NOMO-1 (cell line): ENCODE measurements at regions not wholly inside any gene's neighbourhood (a gene's known extent, or its start where the extent isn't known, plus 50 kb on each side); places are given as distances from the start of the nearest gene placed in this dataset.

Experiments used
- DNase-seq, 2 experiments: peaks; one replicate each; lab custom pipeline; 2025; ENCODE audit not compliant: unreplicated experiment in 2 of 2; lab: John Stamatoyannopoulos, UW

DNA sequence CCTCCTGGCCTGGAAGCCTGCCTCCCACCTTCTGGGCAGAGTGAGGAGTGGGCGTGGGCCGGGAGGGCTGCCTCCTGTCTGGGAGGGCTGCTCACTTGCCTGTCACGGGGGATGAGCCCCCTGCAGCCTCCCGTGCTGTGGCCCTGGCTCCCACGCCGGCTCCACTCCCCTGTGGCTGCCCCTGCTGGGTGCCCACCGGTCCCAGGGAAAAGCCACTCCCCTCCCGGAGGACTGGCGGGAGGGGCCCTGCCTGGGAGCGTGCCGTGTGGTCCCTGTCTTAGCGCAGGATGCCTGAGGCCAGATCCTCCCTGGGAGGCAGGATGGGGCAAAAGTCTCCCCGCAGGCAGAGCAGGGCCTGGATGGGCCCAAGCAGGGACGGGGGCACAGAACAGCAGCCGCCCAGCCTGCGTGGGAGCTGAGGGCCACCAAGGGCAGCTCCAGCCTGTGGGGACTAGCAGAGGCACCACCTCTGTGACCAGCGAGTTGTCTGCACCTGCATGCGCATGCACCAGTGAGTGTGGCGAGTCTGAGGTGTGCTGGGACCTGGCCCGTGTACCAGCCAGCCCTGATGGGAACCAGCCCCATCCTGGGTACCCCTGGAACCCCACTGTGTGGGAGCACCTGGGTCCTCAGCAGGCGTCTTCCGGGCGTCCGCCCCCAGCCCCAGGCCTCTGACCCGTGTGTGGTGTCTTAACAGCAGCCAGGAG, 339.9 kb downstream of the SEC14L1 start:
- DNase-seq: no peak

DNA sequence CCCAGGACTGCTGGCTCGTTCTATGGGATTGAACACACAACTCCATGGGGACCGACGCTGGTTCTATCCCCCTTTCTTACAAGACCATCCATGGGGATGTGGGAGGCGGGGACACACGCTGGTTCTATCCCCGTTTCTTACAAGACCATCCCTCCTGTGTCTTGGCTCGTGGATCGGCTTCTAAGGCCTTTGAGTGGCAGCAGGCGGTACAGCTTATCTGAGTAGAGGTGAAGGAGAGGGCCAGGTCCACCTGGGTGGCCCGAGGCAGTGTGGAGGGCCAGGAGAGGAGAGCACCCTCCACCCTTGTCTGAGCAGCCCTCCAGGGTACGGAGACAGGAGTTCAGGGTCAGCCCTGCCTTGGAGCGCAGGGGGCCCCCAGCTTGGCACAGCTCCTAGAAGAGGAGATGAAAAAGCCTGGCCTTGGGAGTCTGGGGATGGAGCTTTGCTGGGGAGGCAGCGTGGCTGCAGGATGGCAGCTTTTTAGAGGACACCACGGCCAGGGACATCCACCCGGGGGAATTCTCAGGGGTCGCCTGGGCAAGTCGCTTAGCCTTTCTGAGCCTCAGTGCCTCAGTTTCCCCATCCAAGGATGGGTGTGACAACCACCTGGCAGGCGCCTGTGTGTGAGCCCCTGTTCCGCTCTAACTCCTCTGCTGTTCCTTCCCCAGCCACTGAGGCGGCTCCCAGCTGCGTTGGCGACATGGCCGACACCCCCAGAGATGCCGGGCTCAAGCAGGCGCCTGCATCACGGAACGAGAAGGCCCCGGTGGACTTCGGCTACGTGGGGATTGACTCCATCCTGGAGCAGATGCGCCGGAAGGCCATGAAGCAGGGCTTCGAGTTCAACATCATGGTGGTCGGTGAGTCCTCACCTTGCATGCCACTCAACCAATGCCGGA, 341.0 kb downstream of the SEC14L1 start:
- DNase-seq: no peak

DNA sequence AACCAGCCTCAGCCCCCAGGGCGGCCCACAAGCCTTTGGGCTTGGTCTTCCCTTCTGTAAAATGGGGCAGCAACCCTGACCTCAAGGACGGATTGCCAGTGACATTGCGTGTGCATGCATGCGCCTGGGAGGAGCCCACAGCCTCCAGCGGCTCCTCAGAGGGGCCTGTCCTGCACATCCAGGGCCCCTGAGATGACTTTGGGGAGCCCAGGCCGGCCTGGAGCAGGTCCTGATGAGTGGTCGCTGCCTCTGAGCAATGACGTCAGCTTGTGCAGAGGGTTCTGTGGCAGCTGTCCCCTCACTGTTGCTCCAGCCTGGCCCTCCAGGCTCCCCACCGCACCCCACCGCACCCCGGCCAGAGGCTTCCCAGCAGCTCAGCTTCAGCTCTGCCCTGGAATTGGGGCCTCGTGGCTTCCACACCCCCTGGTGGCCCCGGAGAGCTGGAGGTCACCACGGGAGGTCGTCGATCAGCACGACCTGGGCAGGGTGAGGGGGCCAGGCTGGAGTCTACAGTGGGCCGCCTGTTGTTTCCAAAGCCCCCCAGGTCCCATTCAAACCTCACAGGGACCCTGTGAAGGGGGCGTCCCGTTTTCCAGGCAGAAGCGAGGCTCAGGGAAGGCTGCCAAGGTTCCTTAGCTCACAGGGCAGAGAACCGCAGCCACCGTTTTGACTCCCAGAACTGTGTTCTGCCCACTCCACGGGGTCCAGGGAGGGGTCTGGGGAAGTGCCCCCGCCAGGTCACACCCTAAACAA, 341.8 kb downstream of the SEC14L1 start:
- DNase-seq: no peak

DNA sequence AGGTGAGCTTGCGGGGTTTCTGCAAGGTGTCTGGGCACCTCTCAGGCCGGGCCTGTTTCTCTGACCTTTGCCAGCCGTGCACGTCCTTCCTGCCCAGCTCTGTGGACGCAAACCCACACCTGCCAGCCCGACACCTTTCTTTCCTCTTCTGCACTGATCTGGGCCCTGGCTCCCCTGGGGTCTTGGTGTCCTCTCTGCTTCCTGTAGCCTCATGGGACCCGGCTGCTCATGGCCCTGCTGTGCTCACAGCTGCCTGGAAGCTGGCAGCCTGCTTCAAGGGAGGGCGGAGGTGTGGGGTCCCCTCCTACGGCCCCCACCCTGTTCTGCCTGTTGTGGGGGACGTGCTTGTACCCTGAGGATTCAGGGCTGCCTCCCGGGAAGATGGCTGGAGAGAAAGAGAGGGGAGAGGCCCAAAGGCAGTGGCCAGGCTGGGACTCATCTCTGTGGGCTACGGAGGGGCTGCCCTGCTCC, 342.4 kb downstream of the SEC14L1 start:
- no peak for DNase-seq

DNA sequence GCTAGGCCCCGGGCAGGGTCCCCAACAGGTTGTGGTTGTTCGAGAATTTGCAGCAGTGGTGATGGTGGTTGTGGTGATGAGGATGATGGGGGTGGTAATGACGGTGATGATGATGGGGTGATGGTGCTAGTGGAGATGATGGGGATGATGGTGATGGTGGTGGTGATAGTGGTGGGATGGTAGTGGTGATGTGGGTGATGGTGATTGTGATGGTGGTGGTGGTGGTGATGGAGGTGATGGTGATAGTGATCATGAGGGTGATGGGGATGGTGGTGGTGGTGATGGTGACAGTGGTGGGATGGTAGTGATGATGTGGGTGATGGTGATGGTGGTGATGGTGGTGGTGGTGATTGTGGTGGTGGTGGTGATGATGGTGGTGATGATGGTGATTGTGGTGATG, 343.3 kb downstream of the SEC14L1 start:
- no peak for DNase-seq

- no peak for DNase-seq
Observed at GRCh38 chr17:77485089-77485833, 344.5 kb downstream of the SEC14L1 start.

DNA sequence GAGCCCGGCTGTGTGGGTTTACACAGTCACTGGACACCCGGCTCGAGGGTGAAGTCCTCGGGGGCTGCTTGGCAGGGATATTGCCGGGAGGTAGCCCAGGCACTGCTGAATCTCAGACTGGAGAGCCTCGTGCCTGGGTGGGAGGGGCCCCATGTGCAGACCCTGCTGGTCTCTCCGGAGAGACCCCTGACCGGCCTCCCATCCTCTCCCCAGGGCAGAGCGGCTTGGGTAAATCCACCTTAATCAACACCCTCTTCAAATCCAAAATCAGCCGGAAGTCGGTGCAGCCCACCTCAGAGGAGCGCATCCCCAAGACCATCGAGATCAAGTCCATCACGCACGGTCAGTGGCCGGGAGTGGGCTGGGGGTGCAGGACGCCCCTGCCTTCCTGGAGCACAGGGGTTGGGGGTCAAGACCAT, 346.5 kb downstream of the SEC14L1 start:
- DNase-seq: no peak

DNA sequence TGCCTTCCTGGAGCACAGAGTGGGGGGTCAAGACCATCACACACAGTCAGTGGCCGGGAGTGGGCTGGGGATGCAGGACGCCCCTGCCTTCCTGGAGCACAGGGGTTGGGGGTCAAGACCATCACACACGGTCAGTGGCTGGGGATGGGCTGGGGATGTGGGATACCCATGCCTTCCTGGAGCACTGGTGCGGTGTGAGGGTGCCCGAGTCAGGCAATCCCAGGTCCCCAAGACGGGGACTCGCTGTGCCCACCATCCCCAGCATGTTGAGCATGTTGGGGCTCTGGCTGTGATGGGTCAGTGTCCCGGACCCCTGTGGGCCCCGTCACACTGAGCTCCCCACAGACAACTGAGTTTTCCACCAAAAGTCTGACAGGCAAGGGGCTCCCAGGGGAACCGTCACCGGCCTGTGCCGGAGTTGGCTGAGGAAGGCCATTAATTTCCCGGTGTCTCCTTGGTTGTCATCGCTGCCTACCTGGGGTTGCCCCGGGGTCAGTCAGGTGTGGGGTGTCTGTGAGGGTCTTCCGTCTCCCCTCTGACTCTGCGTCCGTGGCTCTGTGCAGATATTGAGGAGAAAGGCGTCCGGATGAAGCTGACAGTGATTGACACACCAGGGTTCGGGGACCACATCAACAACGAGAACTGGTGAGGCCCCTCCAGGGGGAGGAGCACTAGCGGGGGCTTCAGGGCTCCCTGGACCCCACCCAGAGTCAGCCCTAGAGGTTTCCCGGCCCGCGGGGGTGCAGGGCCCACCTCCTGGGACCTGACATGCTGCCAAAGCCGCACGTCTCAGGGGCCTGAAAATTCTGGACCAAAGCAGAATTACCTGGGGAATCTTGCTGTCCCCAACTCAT, 347.1 kb downstream of the SEC14L1 start:
- DNase-seq: no peak

GRCh38 chr17:77488531-77489238, 347.9 kb downstream of the SEC14L1 start:
- no peak for DNase-seq

GRCh38 chr17:77489239-77489892, 348.6 kb downstream of the SEC14L1 start:
- DNase-seq: no peak

DNA sequence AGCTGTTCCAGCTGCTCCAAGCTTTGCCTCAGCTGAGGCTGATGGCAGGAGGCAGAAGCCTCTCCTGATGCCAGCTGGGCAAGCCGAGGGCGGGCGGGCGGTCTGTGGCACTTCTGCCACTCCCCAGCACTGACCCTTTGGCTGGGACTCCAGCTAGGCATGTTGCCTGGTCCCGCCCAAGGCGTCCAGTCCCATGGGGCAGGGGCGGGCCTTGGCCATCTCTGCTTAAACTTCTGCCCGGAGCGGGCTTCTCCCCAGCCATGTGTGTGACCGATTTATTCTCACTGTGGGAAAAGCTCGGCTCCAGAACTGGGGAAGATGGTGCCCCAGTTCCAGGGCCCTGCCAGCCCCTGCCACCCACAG, 349.1 kb downstream of the SEC14L1 start:
- DNase-seq: no peak

DNA sequence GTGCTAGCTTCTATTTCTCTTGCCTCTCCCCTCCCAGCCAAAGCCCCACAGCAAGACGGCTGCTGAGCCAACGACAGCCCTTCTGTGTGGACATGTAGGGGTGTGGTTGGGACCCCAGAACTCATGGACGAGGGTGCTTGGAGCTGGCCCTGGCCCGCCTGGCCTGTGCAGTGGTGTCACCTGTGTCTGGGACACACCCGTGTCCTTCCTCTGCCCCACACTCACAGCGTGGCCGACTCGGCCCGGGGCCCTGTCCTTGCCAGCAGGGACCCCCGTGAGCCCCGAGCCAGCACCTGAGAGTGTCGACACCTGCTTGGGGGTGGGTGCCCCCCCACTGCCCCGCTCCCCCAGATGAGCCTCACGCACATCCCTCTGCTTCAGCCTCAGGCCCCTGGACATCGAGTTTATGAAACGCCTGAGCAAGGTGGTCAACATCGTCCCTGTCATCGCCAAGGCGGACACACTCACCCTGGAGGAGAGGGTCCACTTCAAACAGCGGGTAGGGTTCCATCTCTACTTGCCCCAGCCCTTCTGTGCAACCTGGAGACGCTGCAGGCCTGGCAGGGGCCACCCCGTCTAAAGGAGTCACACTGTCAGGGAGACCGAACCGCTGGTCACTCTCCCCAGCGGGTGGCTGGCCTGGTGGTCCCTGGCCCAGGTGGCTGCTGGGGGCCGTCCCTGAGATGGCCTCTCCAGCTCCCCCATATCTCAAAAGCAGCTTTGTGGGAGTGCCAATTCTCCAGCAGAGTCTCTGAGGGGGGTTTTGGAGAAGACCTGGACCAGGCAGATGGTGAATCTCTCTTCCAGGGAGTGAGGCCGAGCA, 349.8 kb downstream of the SEC14L1 start:
- DNase-seq: no peak

- DNase-seq: no peak
Observed at GRCh38 chr17:77491921-77492445, 351.2 kb downstream of the SEC14L1 start.

DNA sequence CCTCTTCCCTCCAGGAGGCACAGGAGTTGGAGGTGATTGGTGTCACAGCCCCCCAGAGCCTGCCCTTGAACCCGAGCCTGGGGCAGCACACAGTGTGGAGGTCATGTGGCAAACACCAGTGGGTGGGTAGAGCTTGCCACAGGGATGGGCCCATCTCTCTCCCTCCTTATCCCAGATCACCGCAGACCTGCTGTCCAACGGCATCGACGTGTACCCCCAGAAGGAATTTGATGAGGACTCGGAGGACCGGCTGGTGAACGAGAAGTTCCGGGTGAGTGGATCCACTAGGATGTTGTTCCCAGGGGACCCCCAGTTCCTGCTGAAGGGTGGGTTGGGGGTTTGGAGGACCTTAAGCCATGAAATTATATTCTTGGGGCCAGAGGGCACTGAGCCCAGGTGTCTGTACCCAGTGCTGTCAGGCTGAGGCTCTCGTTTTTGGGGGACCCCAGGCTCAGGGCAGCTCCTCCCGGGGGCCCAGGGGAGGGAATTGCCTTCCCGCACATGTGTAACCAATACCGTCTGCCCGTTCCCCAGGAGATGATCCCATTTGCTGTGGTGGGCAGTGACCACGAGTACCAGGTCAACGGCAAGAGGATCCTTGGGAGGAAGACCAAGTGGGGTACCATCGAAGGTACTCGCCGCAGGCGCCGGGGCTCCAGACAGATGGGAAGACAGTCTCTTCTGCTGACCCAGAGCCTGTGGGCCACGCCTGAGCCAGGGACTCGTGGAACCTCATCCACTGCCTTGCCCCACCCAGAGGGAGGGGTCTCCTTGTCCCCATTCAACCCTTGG, 351.9 kb downstream of the SEC14L1 start:
- DNase-seq: no peak

DNA sequence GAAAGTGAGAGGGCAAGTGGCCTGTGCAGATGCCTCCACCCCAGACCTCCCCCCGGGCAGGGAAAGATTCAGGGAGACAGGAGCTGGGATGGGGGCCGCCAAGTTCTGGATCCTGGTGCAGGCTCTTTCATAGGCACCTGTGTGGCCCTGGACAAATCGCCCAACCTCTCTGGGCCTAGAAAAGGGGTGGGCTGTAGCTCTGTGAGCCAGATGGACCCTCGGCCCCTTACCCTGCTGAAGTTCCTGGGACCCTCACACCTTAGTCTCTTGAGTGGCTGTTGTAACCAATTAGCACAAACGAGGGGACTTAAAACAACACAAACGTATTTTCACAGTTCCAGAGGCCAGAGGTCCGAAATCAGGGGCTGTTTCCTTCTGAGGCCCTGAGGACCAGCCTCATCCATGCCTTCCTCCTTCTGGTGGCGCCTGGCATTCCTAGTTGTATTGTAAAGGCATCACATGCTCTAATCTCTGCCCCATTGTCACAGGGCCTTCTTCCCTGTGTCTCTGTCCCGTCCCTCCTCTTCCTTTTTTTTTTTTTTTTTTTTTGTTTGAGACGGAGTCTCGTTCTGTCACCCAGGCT, 352.6 kb downstream of the SEC14L1 start:
- DNase-seq: no peak

- no peak for DNase-seq
Observed at GRCh38 chr17:77493901-77494663, 353.3 kb downstream of the SEC14L1 start.
